DOHH2 (cell line): ENCODE measurements at regions not wholly inside any gene's neighbourhood (a gene's known extent, or its start where the extent isn't known, plus 50 kb on each side); places are given as distances from the start of the nearest gene placed in this dataset.
"Not testable (repeated sequence)": the region's sequence is repeated elsewhere in the genome, so short reads cannot be mapped to it uniquely, and the experiment has no call there.

Experiments
- H3F3A ChIP-seq: fragments of 200-600 bp; sonication (generic), shearing (Covaris generic); 2 replicates; pipeline ENCODE4 v1.6.0; 2016; ENCODE audit warnings: antibody characterized with exemption, mild to moderate bottlenecking; ENCODE audit not compliant: control insufficient read depth, insufficient read depth
- H3K27ac ChIP-seq: fragments of 200-600 bp; sonication (generic); 2 replicates; pipeline ENCODE4 v1.5.1; 2014; ENCODE audit warnings: low read depth, mild to moderate bottlenecking, low read length, moderate library complexity
- H3K27me3 ChIP-seq: fragments of 200-600 bp; sonication (generic); 2 replicates; pipeline ENCODE4 v1.6.1; 2014; ENCODE audit warnings: mild to moderate bottlenecking, low read length, mixed read lengths; ENCODE audit not compliant: control insufficient read depth
- H3K36me3 ChIP-seq: fragments of 200-600 bp; sonication (generic); 2 replicates; pipeline ENCODE4 v1.6.1; 2014; ENCODE audit warnings: mild to moderate bottlenecking, low read length, moderate library complexity, mixed read lengths; ENCODE audit not compliant: control insufficient read depth
- H3K4me1 ChIP-seq: fragments of 200-600 bp; sonication (generic); 2 replicates; pipeline ENCODE4 v1.6.1; 2014; ENCODE audit warnings: mild to moderate bottlenecking, low read length, mixed read lengths; ENCODE audit not compliant: control insufficient read depth
- H3K4me2 ChIP-seq: fragments of 200-600 bp; sonication (generic); 2 replicates; pipeline ENCODE4 v1.6.0; 2014; ENCODE audit warnings: mild to moderate bottlenecking, low read length, moderate library complexity
- H3K4me3 ChIP-seq: fragments of 200-600 bp; sonication (generic); 2 replicates; pipeline ENCODE4 v1.5.1; 2014; ENCODE audit warnings: mild to moderate bottlenecking, low read length, mixed read lengths
- H3K79me2 ChIP-seq: fragments of 200-600 bp; sonication (generic); 2 replicates; pipeline ENCODE4 v1.6.1; 2014; ENCODE audit warnings: mild to moderate bottlenecking, low read length, mixed read lengths; ENCODE audit not compliant: control insufficient read depth
- H3K9me2 ChIP-seq: fragments of 200-600 bp; sonication (generic); replicated peaks from 2 replicates; pipeline ENCODE4 v1.6.1; 2014; ENCODE audit warnings: mild to moderate bottlenecking, low read length, mixed read lengths; ENCODE audit not compliant: control insufficient read depth
- H3K9me3 ChIP-seq: fragments of 200-600 bp; sonication (generic); 2 replicates; pipeline ENCODE4 v1.6.1; 2014; ENCODE audit warnings: antibody characterized with exemption, low read length, mixed read lengths; ENCODE audit not compliant: control insufficient read depth, insufficient read depth
- H4K20me1 ChIP-seq: fragments of 200-600 bp; sonication (generic); 2 replicates; pipeline ENCODE4 v1.6.0; 2014; ENCODE audit warnings: low read depth, mild to moderate bottlenecking, antibody characterized with exemption, low read length, moderate library complexity; ENCODE audit not compliant: control insufficient read depth, insufficient read depth
- EZH2phosphoT487 ChIP-seq: fragments of 200-600 bp; sonication (generic); IDR thresholded peaks from 2 replicates; pipeline ENCODE4 v1.6.1; 2017; ENCODE audit warnings: borderline replicate concordance, mild to moderate bottlenecking, antibody characterized with exemption, low read length, moderate library complexity, mixed read lengths
- TF ChIP-seq, protein P1 (sequence below): fragments of 200-600 bp; sonication (generic); IDR thresholded peaks from one replicate; pipeline ENCODE4 v1.5.1; 2014; ENCODE audit warnings: antibody characterized with exemption, mild to moderate bottlenecking, low read depth, low read length; ENCODE audit not compliant: poor library complexity, severe bottlenecking

DNA sequence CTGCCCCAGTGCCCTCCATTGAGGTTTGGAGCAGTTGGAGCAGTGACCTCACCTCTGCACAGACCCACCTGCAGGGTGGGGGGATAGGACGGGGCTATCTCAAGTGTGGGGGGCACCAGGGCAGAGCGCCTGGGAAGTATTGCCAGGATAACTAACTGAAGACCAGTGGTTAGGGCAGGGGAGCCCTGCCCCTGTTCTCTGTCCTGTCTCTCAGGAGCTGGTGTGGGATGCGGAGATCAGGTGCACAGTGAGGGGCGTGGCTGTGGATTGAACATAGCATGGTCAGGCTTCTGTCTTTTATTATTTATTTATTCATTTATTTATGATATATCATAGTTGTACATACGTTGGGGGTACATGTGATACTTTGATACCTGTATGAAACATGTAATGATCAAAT lies 256.6 kb downstream of the GADD45G start:
- not testable (repeated sequence) for H3K36me3 ChIP-seq, H3K4me1 ChIP-seq, H4K20me1 ChIP-seq, H3K4me3 ChIP-seq, H3K4me2 ChIP-seq, H3F3A ChIP-seq, H3K27me3 ChIP-seq, H3K79me2 ChIP-seq, H3K9me3 ChIP-seq, H3K27ac ChIP-seq, H3K9me2 ChIP-seq

GRCh38 chr9:89862316-89862715 lies 257.5 kb downstream of the GADD45G start:
- TF ChIP-seq, protein P1, sequence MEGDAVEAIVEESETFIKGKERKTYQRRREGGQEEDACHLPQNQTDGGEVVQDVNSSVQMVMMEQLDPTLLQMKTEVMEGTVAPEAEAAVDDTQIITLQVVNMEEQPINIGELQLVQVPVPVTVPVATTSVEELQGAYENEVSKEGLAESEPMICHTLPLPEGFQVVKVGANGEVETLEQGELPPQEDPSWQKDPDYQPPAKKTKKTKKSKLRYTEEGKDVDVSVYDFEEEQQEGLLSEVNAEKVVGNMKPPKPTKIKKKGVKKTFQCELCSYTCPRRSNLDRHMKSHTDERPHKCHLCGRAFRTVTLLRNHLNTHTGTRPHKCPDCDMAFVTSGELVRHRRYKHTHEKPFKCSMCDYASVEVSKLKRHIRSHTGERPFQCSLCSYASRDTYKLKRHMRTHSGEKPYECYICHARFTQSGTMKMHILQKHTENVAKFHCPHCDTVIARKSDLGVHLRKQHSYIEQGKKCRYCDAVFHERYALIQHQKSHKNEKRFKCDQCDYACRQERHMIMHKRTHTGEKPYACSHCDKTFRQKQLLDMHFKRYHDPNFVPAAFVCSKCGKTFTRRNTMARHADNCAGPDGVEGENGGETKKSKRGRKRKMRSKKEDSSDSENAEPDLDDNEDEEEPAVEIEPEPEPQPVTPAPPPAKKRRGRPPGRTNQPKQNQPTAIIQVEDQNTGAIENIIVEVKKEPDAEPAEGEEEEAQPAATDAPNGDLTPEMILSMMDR = no peak
- no peak for TF ChIP-seq EZH2phosphoT487
- no peak overlapping the region for H3K4me2 ChIP-seq
- no peaks in the 10 kb centered on the region for H3K27me3 ChIP-seq
- H3K4me3 ChIP-seq = no peak overlapping the region
- H3K4me1 ChIP-seq = no peaks in the 10 kb centered on the region
- H3K9me2 ChIP-seq = no peaks in the 10 kb centered on the region
- no peaks in the 10 kb centered on the region for H3F3A ChIP-seq
- H3K27ac ChIP-seq = no peak overlapping the region
- H4K20me1 ChIP-seq = no peaks in the 10 kb centered on the region
- H3K36me3 ChIP-seq = no peaks in the 10 kb centered on the region
- H3K79me2 ChIP-seq = no peaks in the 10 kb centered on the region
- no peaks in the 10 kb centered on the region for H3K9me3 ChIP-seq

- H4K20me1 ChIP-seq = no peaks in the 10 kb centered on the region
- TF ChIP-seq, protein P1 = no peak
- TF ChIP-seq EZH2phosphoT487 = no peak
Observed at GRCh38 chr9:89863141-89863540, 258.3 kb downstream of the GADD45G start.

DNA sequence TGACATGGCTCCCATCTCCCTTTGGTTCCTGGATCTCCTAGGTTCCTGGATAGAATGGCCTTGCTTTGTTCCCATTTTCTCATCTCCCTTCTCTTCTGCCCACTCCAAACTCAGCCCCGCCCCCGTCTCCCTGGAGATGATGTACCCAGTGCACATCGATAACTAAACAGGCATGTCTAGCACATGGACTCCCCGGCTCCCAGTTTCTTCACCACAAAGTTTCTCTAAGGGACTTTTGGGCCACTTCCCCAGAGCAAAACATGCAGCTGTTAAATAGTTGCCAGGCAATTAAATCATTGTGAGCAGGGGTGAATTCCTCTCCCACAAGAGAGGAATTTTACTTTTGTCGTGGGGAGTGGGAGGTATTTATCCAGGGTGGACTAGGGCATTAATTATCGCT lies 259.0 kb downstream of the GADD45G start:
- no peaks in the 10 kb centered on the region for H3K36me3 ChIP-seq
- H3K4me3 ChIP-seq = no peak overlapping the region
- H3K27me3 ChIP-seq = no peaks in the 10 kb centered on the region
- H3K4me1 ChIP-seq = no peaks in the 10 kb centered on the region
- H3K27ac ChIP-seq = no peak overlapping the region
- H3K9me2 ChIP-seq = no peaks in the 10 kb centered on the region
- TF ChIP-seq EZH2phosphoT487 = no peak
- TF ChIP-seq, protein P1 = no peak
- H3K9me3 ChIP-seq = no peaks in the 10 kb centered on the region
- H3K4me2 ChIP-seq = no peak overlapping the region
- no peaks in the 10 kb centered on the region for H3K79me2 ChIP-seq
- H3F3A ChIP-seq = no peaks in the 10 kb centered on the region
- no peaks in the 10 kb centered on the region for H4K20me1 ChIP-seq

More at GRCh38 chr9:89863141-89863540, 258.3 kb downstream of the GADD45G start:
- Histone ChIP-seq H3K79me2 (no peaks in the 10 kb centered on the region), H3K27ac (no peak overlapping the region), H3K36me3 (no peaks in the 10 kb centered on the region), H3K4me1 (no peaks in the 10 kb centered on the region), H3K4me2 (no peak overlapping the region), H3K9me2 (no peaks in the 10 kb centered on the region), H3K4me3 (no peak overlapping the region), H3K9me3 (no peaks in the 10 kb centered on the region), H3F3A (no peaks in the 10 kb centered on the region), H3K27me3 (no peaks in the 10 kb centered on the region)
